Activated T-cell treated with anti-CD3 and anti-CD28 coated beads, Interleukin-2, amount 50 U/mL, for 24 hours (primary cell): ENCODE measurements at regions not wholly inside any gene's neighbourhood (a gene's known extent, or its start where the extent isn't known, plus 50 kb on each side); places are given as distances from the start of the nearest gene placed in this dataset.

ENCODE experiments used
- DNase-seq: peaks from one replicate; pipeline ENCODE4 v3.0.0-alpha.2; 2020
- H3K27ac Mint-ChIP-seq: 2 replicates; pipeline ENCODE4 v1.8.0; 2020; ENCODE audit warnings: mild to moderate bottlenecking, mixed read lengths
- H3K27me3 Mint-ChIP-seq: 2 replicates; pipeline ENCODE4 v1.8.0; 2020; ENCODE audit warnings: mixed read lengths
- H3K36me3 Mint-ChIP-seq: 2 replicates; pipeline ENCODE4 v1.8.0; 2020; ENCODE audit warnings: low read depth, mixed read lengths
- H3K4me1 Mint-ChIP-seq: 2 replicates; pipeline ENCODE4 v1.8.0; 2020; ENCODE audit warnings: low read depth, mixed read lengths
- H3K4me3 Mint-ChIP-seq: 2 replicates; pipeline ENCODE4 v1.8.0; 2020; ENCODE audit warnings: mild to moderate bottlenecking, moderate library complexity, mixed read lengths
- H3K9me3 Mint-ChIP-seq: 2 replicates; pipeline ENCODE4 v1.8.0; 2020; ENCODE audit warnings: mixed read lengths

GRCh38 chr20:22984008-22984407, 51.1 kb upstream of the SSTR4 start:
- Mint-ChIP-seq H3K36me3 (no peaks in the 10 kb centered on the region), H3K27me3 (peaks cover 8% of the 10 kb centered on the region), H3K4me1 (no peaks in the 10 kb centered on the region), H3K27ac (no peak overlapping the region), H3K9me3 (peaks cover 7% of the 10 kb centered on the region), H3K4me3 (no peak overlapping the region)
- DNase-seq: no peak

GRCh38 chr20:22984606-22985005, 50.5 kb upstream of the SSTR4 start:
- Mint-ChIP-seq H3K9me3 (peaks cover 7% of the 10 kb centered on the region), H3K27me3 (peaks cover 8% of the 10 kb centered on the region), H3K4me3 (no peak overlapping the region), H3K4me1 (no peaks in the 10 kb centered on the region), H3K27ac (no peak overlapping the region), H3K36me3 (no peaks in the 10 kb centered on the region)
- no peak for DNase-seq

DNA sequence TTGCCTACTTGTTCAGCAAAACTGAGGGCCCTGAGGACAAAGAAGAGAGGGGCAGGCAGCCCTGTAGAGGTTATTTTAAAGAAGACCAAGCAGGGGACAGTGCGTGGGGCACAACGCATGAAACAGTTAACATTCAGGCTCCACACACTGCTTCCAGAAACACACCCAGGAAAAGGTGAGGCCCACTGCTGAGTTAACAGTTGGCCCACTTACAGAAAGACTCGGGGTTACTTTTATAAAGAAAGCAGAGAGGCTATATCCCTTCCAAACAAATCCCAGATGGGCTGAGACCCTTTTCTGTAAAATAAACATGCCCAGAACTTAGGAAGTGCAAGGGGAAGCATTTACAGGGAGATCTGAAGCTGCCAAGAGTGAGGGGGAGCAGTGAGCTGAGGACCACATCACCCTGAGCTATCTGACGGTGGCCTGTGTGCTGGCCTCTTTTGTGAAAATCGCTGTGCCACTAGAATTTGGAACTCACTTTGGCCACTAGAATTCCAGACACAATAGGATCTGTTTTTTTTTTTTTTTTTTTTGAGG, 49.8 kb upstream of the SSTR4 start:
- peaks cover 6% of the 10 kb centered on the region for H3K9me3 Mint-ChIP-seq
- H3K27ac Mint-ChIP-seq: no peak overlapping the region
- no peaks in the 10 kb centered on the region for H3K4me1 Mint-ChIP-seq
- peaks cover 8% of the 10 kb centered on the region for H3K27me3 Mint-ChIP-seq
- no peak for DNase-seq
- no peaks in the 10 kb centered on the region for H3K36me3 Mint-ChIP-seq
- no peak overlapping the region for H3K4me3 Mint-ChIP-seq
